ENCODE measurements at regions not wholly inside any gene's neighbourhood (a gene's known extent, or its start where the extent isn't known, plus 50 kb on each side); places are given as distances from the start of the nearest gene placed in this dataset.

- H3K4me1 ChIP-seq (ENCODE audit: control insufficient read depth in 1 of 2, low read depth in 2 of 2) = no peaks in the 10 kb centered on the region
- H3K27me3 ChIP-seq (replicated peaks; ENCODE audit: insufficient read depth) = no peaks in the 10 kb centered on the region
- H3K4me3 ChIP-seq = no peak overlapping the region
- no peak overlapping the region for H3K27ac ChIP-seq
- no peaks in the 10 kb centered on the region for H3K9me3 ChIP-seq
- TF ChIP-seq CTCF (IDR thresholded peaks at IDR 0.05) = no peak
- no peak for ATAC-seq (ENCODE audit: insufficient number of reproducible peaks, low FRiP score, low read depth)
- no peak for DNase-seq (ENCODE audit: low spot score)
- no peaks in the 10 kb centered on the region for H3K36me3 ChIP-seq
Observed at GRCh38 chr2:3022841-3023372, 354.7 kb downstream of the EIPR1 start.

DNA sequence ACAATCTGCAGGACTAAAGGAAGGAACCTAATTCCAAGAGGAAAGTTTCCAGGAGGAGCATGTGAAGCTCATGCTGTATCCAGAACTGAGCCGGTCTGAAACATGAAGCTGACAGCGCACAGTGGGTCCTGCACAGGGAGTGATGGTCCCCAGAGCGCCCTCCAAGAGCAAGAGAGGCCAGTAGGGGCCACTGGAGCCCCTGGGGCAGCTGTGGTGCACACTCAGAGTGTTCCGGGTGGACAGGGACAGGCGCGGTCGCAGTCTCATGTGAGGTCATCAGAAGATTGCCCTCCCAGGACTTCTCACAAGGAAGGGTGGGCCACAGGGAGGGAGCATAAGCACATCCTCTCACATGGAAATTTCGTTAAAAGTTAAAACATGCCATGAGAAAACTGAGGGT lies 355.9 kb downstream of the EIPR1 start:
- Histone ChIP-seq H3K27me3 (replicated peaks; ENCODE audit: insufficient read depth) (no peaks in the 10 kb centered on the region), H3K4me1 (ENCODE audit: control insufficient read depth in 1 of 2, low read depth in 2 of 2) (no peaks in the 10 kb centered on the region), H3K27ac (no peak overlapping the region), H3K4me3 (no peak overlapping the region), H3K36me3 (no peaks in the 10 kb centered on the region), H3K9me3 (peaks cover 3% of the 10 kb centered on the region)
- DNase-seq (ENCODE audit: low spot score) (no peak), ATAC-seq (ENCODE audit: insufficient number of reproducible peaks, low FRiP score, low read depth) (no peak)
- no peak for TF ChIP-seq CTCF (IDR thresholded peaks at IDR 0.05)

GRCh38 chr2:3010001-3010400 lies 367.6 kb downstream of the EIPR1 start:
- no peak for DNase-seq (ENCODE audit: low spot score)
- no peaks in the 10 kb centered on the region for H3K27me3 ChIP-seq (replicated peaks; ENCODE audit: insufficient read depth)
- H3K36me3 ChIP-seq = no peaks in the 10 kb centered on the region
- H3K4me1 ChIP-seq (ENCODE audit: control insufficient read depth in 1 of 2, low read depth in 2 of 2) = no peaks in the 10 kb centered on the region
- H3K4me3 ChIP-seq = no peak overlapping the region
- no peak for TF ChIP-seq CTCF (IDR thresholded peaks at IDR 0.05)
- ATAC-seq (ENCODE audit: insufficient number of reproducible peaks, low FRiP score, low read depth) = no peak
- no peaks in the 10 kb centered on the region for H3K9me3 ChIP-seq
- H3K27ac ChIP-seq = no peak overlapping the region

DNA sequence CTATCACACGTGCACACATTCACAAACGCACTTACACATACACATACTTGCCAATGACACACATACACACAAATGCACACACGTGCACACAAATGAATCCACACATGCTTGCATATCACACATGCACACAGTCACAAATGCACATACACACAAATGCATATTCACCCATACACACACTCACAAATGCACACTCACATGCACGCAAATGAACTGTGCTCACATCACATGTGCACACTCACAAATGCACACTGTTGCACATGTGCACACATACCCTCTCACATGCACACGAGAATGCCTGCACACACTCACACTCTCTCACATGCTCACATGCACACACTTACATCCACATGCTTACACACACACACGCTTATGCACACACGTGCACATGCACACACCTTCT lies 368.1 kb downstream of the EIPR1 start:
- Histone ChIP-seq H3K27me3 (replicated peaks; ENCODE audit: insufficient read depth) (no peaks in the 10 kb centered on the region), H3K27ac (no peak overlapping the region), H3K9me3 (no peaks in the 10 kb centered on the region), H3K4me1 (ENCODE audit: control insufficient read depth in 1 of 2, low read depth in 2 of 2) (no peaks in the 10 kb centered on the region), H3K36me3 (no peaks in the 10 kb centered on the region), H3K4me3 (no peak overlapping the region)
- ATAC-seq (ENCODE audit: insufficient number of reproducible peaks, low FRiP score, low read depth) (no peak), DNase-seq (ENCODE audit: low spot score) (no peak)
- no peak for TF ChIP-seq CTCF (IDR thresholded peaks at IDR 0.05)

DNA sequence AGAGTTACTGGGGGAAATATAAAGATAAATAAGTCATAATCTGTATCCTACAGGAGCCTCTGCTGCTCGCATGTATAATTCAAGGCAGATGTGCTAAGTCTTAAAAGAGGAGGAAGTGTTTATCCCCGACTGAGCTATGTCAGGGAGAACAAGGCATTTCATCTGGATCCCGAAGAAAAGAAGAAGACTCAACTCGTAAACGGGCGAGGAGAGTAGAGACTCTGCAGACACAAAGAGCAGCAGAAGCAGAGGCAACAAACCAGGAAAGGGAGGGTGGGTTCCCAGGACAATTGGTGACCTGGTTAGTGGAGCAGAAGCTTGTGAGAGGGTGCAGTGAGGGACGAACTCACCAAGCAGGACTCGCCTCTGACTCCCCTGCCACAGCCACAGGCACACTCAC lies 368.6 kb downstream of the EIPR1 start:
- no peak for ATAC-seq (ENCODE audit: insufficient number of reproducible peaks, low FRiP score, low read depth)
- Histone ChIP-seq H3K27ac (no peak overlapping the region), H3K4me1 (ENCODE audit: control insufficient read depth in 1 of 2, low read depth in 2 of 2) (no peaks in the 10 kb centered on the region), H3K9me3 (no peaks in the 10 kb centered on the region), H3K4me3 (no peak overlapping the region), H3K36me3 (no peaks in the 10 kb centered on the region), H3K27me3 (replicated peaks; ENCODE audit: insufficient read depth) (no peaks in the 10 kb centered on the region)
- DNase-seq (ENCODE audit: low spot score) = no peak
- TF ChIP-seq CTCF (IDR thresholded peaks at IDR 0.05) = no peak
